GM12892 (cell line): ENCODE measurements at regions not wholly inside any gene's neighbourhood (a gene's known extent, or its start where the extent isn't known, plus 50 kb on each side); places are given as distances from the start of the nearest gene placed in this dataset.

Source experiments
- POLR2A ChIP-seq: IDR thresholded peaks from 2 replicates; pipeline ENCODE4 v1.6.1; 2011; ENCODE audit warnings: low read depth, low read length, control low read depth
- POLR2AphosphoS5 ChIP-seq: IDR thresholded peaks from 2 replicates; pipeline ENCODE4 v1.6.1; 2011; ENCODE audit warnings: low read depth, low read length, control low read depth
- TAF1 ChIP-seq: IDR thresholded peaks from 2 replicates; pipeline ENCODE4 v1.6.1; 2011; ENCODE audit warnings: low read depth, mild to moderate bottlenecking, control low read depth, low read length, borderline replicate concordance

- TF ChIP-seq POLR2A (no peak), POLR2AphosphoS5 (no peak), TAF1 (no peak)
Measured at GRCh38 chr20:60473211-60473610, 515.0 kb downstream of the CDH26 start.
